ENCODE measurements at regions not wholly inside any gene's neighbourhood (a gene's known extent, or its start where the extent isn't known, plus 50 kb on each side); places are given as distances from the start of the nearest gene placed in this dataset.

DNA sequence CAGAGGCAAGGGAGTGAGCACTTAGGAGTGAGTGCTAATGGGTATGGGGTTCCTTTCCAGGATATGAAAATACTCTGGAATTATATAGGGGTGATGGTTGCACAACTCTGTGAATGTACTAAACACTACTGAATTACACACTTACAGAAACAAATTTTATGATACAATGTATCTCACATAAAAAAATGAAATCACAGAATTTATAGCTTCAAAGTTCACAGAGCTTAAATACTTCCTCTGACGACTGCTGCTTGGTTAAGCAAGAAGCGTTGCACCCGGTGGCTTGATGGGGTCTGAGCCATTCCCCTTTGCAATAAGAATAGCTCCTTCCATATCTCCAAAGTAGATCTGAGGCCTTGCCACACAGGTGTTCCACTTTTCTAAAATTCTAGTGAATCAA, 835.1 kb downstream of the TSN start:
- DNase-seq, result no peak

DNA sequence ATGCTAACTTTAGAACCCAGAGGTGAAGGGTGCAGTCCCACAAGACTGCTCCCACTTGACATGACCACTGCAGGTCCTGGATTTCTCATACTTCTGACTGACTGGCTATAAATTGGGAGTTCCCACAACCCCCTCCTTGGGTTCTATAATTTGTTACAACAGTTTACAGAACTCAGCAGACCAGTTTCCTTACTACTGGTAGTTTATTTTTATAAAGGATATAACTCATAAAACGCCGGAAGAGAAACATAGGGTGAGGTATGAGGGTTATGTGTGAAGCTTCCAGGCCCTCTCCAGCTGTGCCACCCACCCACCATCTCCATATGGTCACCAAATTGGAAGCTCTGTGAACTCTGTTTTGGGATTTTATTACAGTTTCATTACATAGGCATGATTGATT, 839.6 kb downstream of the TSN start:
- DNase-seq, result no peak

DNA sequence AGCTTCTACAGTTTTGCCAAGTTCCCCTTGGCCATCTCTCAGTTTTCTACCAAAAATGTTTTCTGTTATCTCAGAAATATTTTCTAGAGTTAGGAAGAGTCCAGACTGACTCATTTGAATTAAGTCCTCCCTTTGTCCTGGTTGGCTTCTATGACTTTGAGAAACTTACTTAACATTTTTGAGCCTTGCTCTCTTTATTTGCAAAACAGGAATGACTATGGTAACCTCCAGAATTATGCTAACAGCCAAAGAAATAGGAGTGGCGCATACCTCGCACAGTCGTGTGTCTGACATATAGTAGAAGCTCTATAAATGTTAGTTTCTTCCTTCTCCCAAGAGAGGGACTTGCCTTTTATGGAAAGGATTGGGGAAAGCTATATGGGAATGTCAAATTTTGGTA, 841.1 kb downstream of the TSN start:
- DNase-seq, result no peak

DNA sequence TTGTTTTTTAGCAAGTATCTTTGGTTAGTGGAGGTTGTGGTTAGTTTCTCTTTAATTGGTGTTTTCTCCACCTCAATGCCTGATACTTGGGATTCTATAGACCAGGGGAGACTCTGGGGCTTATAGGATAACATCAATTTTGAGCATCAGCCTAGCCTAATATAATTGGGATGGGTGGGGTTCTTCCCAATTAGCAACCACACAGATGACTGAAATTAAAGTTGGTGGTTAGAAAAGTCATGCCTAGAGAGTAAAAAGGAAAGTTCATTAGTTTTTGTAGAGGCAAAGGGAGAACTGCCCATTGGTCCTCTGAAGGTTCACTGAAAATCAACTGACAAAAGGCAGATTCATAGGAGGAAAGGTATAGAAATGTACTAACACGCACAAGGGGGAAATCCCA, 843.3 kb downstream of the TSN start:
- no peak for DNase-seq

DNA sequence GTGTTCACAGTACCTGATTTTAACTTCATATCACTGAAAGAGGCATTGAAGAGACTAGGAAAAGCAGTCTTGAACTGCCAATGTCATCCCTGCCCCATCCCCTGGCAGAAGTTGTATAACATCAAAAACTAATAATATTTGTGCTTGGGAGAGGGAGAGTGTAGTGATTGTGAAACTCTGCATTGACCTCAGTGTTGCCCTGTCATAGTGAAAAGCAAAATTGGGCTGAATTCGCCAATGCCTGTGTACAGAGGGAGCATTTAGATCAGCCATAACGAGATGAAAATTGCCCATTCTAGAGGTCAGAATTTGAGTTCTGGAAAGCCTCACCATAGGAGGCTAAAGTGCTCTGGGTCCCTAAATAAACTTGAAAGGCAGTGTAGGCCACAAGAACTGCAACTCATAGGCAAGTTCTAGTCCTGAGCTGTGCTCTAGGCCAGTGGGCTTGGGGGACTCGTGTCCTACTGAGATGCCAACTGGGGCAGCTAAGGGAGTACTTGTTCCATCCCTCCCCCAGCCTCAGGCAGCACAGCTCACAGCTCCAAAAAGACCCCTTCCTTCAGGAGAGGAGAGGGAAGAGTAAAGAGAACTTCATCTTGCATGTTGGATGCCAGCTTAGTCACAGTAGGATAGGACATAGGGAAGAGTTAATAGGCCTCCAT, 855.6 kb downstream of the TSN start:
- DNase-seq, result no peak

DNA sequence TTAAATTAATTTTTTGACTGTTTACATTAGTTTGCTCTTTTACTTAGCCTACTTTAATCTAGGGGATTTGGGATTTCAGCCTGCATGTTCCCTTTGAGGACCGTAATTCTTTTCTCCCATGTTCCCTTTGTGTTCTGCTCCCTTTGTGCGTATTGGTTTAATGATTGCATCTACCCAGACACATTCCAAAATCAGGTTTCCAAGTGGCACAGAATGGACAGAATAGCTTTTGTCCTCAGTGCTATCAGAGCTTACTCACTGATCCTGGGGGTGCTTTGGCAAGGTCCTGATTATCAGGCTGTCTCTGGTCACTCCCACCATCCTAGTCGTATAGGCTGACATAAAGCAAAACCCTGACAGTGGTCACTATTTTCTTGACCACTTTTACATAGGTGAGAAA, 867.5 kb downstream of the TSN start:
- no peak for DNase-seq

DNA sequence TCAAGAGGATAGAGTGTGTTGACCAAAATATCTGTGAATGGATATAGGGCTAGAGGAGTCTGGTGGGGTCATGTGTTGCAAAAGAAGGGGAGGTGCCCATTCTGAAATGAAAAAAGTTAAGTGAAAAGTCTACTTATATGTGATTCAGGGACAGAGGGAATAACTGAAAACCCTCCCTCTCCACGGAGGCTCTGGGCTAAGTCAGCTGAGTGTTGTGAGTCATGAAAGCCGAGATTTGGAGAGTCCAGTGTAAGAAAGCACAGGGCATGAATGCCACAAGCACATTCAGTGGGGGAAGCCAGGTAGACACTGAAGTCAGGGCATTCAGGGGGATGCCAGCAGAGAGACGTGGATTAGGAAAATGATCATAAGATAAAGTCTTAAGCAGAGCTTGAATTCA, 871.9 kb downstream of the TSN start:
- DNase-seq, result no peak

DNA sequence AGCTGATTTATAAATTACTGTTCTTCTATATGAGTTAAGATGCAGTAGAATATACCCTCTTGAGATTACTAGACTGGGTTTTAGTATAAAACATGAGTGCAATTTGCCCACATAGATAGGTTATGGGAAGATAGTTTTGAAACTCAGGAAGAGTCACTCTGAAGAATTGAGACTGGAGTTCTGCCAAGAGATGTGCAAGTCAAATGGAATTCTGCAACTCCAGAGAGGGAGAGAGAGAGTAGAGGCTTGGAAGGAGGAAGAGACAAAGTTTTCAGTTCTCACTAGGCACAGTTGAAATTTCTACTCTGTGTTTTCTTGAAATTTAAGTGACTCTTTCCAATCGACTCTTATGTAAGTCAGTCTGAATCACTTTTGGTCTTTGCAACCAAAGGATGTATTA, 878.8 kb downstream of the TSN start:
- DNase-seq, result no peak

DNA sequence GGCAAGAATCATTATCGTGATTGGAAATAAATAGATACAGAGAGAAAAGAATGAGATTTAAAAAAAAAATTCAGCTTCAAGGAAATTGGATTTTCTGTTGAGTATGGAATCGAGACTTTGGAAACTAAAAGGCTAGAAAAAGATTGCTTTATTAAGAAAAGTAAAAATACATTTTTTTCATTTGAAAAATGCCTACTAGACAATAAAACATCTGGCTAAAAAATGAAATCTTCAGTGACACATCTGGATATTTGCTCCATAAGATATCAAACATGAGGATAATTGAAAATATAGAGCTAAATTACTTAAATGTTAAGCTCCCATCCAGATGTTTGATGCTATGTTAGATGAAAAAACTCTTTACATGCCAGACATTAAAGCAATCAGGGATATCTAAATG, 879.5 kb downstream of the TSN start:
- DNase-seq, result no peak

DNA sequence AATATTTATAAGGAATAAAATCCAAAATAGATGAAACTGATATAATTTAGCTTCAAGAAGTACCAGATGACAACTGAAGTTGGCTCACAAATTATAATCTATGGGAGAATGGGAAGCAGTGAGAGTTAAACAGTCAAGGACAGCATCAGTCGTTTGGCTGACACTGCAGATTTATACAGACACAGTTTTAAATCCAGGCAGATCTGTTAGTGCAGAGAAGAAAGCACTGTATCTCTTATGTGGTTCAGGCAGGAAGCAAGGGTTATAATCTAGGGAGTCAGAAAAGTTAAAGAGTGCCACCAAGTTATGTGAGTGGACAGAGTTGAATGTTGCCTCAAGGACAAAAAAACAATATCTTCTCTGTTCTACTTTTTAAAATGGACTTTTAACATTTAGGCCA, 880.2 kb downstream of the TSN start:
- DNase-seq, result no peak

DNA sequence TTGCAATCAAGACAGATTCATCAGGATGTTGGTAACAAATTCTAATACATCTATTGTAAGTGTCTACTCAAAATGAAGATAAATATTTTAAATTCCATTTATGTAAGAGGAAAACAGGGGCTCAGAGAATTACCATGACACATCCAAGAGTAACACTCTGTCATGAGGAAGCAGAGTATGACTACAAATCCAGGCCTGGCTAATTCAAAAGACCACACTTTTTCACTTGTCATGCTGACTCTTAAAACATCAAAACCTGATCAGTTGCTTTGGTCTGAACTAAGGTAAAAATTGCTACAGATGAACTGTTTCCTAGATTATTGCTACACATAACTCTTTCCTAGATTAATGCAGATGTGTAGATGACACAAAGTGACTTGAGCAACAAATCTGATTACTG, 880.6 kb downstream of the TSN start:
- DNase-seq, result no peak

DNA sequence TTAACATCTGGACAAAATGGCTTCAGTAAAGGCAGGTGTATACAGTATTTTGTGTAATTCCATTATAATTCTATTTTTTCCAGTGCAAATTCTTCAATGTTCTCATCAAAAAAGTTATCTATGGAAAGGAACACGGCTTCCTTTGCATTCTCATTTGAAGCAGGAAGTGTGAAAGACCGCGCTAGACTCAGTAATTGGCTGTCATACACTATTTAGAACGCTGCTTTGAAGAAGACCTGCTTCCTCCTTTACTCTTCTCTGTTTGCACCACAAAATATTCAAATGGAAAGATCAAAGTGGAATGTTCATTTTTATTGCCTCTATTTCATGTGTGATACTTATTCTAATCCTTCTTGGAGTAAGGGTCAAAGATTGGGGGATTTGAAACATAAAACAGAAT, 883.7 kb downstream of the TSN start:
- no peak for DNase-seq

DNA sequence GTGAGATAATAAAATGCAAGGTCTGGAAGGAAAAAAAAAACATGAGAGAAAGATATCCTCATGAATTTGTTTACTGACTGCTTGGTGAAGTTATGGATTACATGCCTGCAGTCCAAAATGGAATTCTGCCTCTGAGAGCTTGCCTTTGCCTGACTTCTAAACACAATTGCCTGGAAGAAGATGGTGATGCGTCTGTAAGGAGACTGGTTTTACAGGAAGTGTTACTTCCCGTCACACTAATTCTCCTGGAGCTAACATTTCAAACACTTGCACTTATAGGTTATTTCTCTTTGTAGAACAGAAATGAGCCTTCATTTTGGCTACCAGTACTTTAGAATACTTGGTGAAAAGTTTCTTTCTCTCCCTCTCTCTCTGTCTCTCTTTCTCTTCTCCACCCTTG, 884.3 kb downstream of the TSN start:
- no peak for DNase-seq

DNA sequence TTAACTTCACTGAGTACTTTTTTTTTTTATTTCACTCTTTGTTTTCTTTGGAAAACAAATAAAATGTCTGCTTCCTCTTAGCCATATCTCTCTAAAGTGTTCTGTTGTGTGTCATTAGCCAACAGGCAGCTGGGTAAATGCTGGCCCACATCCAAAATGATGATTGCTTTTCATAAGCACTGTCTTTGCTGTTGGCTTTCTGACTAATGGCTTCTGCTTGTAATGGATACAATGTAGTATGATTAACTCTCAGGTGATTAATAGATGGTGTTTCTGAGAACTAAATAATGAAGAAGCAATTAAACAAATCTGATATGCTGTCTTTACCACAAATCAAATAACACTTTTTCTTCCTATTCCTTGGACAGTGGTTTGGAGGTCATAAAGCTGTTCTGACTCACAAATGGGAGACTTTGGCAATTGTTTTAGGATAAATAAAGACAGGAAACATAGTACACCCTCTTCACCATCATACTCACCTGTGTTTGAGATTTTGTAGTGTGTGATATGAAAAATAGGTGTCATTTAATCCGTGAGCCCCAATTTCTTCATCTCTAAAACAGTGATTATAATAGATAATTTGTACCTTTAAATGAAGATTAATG, 888.4 kb downstream of the TSN start:
- DNase-seq, result no peak

DNA sequence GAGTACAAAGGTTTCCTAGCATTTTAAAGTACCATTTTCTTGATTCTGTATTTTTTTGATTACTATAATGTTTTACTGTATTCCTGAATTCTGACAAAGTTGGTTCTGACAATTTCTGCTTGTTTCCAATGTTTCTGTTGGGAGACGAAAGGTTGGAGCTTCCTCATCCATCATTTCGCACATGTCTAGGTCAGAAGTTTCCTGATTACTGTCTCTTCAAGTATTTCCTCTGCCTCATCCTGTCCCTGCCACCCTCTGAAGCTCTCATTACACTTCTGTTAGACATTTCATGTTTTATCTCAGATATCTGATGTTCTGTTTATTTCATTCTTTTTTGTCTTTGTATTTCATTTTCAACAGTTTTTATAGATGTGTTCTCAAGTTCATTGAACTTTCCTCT, 895.8 kb downstream of the TSN start:
- no peak for DNase-seq

DNA sequence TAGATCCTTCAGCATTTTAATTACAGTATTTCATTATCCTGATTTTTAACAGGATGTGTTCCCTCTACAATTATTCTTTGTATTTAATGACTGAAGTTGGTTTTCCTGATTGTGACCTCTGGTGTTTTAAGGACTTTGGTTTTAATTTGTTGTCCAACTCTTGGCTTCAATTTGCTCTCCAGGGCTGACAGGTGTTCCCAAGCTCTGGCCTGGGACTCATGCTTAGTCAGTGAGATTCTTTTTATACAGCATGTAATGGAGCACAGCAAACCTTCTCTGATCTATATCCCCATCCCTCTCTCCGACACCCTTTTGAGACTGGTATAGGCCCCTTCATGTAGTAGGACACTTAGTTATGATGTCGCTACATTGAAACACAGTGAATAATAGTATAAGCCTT, 896.3 kb downstream of the TSN start:
- DNase-seq, result no peak

DNA sequence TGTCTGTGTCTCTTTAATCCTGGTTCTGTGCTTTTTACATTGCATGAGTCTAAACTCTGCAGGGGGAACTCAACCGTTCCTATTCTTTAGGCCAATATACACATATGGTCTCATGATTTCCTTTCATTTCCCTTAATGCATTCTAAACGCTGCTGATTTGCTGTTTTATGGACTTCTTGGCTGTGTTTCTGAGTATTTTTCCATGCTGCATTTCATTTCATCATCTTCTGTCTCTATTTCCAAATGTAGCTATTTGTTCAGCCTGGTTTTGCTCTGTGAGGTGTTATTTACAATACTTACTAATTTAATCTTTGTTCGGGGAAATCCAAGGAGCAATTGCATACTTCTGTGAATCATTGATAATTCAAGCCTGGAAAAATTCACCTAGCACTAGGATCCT, 897.2 kb downstream of the TSN start:
- DNase-seq, result no peak

DNA sequence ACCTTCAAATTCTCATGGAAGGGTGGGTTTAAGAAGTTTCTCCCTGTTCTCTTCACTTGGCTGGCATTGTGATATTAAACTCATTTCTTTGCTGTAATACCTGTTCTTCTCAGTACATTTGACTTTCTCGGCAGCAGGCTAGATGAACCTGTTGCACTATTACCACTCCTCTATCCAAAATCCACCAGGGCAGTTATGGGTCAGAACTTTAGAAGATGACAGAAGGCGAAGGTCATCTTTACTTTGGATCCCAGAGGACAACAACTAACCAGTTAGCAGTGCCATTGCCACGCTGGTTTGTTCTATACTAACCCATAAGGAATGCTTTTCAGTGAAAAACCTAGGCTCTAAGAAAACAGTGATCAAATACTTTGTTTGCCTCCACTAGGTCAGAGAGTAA, 901.0 kb downstream of the TSN start:
- DNase-seq, result no peak

DNA sequence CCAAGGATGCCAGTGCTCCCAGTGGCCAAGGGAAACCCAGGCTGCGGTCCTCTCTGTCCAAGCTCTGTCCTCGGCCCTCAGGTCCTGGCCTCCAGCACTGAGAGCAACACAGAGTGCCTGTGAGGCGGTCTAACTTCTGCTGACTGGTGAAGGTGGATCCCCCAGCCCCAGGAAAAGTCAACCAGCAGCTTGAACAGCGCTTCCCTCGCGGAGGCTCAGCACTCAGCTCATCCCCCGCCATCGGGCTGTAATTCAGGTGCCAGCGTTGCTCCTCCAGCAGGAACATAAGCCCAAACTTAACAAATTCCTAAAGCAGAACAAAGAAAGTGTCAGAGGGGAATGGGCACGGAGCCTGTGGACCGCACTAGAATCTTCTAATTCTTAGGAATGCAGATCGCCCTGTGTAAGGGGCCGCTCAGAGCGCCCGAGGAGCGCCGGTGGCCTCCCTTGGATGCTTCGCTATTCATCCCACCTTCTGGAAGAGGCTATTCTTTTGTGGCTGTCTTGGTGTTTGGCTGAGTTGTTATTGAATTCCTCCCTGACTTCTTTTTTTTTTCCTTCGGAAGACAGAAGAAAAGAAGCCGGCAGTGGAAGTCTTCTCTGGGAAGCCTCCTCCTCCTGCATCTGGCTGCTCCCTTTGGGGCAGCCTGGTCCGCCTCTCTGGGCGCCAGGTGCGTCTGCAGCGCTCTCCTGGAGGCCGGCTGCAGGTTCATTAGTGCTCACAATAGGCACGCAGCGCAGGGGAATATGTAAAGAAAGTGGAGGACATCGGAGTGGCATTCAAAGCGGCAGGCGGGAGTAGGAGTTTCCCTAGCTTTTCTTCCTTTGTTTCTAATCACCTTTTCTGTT, 905.6 kb downstream of the TSN start:
- no peak for DNase-seq

DNA sequence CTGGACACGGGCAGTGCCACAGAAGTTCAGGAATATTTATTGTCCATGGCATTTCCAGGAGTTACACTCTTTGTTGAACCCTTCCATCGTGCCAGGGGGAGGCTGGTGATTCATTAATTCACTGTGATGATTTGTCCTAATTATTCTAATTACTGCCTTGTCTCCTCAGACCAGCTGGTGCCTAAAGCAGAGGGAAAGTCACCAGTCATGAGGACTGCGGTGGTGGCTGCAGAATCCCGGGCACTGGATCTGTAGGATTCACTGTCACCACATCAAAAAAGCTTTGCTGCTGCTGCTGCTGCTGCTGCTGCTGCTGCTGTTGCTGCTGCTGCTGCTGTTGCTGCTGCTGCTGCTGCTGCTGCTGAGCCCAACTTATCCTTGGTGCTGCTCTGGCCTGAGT, 908.2 kb downstream of the TSN start:
- no peak for DNase-seq

DNA sequence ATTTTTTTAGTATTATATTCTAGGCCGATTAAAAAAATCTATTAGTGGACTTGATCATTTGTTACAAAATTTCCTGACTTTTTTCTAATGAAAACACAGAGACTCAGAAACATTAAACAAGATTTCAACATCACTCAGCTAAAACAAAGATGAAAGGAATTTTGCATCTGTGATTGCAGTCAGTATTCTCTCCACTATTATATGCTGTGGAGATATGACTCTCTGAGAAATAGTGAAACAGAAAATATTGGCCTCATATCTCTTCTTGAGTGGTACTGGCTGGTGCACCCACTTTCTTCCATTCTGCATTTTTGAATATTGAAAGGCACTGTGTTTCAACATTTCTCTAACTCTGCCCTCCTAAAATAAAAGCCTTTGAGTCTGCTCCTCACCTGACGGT, 914.2 kb downstream of the TSN start:
- DNase-seq, result no peak

DNA sequence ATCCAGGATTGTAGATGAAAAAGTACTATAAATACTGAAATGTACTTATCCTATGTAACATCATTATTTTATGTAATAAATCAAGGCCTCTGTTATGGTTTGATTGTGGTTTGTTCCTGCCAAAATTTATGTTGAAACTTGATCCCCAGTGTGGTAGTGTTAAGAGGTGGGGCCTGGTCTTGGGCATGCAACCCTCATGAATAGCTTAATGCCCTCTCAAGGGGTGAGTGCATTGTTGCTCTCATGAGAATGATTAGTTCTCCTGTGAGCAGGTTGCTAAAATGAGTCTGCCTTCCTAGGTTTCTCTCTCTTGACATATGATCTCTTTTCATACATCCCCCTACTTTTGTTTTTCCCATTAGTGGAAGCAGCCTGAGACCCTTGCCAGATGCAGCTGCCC, 915.4 kb downstream of the TSN start:
- DNase-seq, result no peak

DNA sequence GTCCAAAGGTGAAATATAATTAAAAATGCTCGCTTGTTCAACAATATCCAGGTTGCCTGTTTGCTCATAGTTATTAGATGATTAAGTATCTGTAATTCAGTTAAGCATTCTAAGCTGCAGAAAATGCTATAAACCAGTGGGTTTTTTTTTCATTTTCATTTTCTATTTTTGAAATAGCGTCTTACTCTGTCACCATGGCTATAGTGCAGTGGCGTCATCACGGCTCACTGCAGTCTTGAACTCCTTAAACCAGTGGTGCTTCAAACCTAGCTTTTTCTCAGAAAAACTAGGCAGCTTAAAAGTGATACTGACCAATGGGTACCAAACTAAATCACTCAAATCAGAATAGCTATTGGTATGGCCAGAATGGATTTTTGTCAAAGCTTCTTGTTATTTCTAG, 925.2 kb downstream of the TSN start:
- DNase-seq, result no peak

DNA sequence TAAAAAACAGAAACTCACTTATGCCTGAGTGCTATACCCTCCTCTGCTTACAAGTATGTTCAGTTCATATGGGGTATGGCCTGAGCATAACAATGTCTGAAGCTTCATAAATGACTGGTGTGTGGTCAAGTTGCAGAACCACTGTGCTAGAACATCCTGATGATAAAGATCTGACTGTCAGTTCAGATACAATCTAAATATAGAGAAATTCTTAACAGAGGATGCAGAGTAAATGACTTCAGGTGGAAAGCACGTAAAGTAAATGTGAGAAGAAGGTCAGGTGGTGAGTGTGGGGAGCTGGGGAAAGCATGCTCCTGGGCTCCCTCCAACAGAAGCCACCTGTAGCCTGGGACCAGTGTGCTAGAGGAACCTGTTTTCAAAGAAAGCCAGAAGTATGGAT, 926.2 kb downstream of the TSN start:
- DNase-seq, result no peak

DNA sequence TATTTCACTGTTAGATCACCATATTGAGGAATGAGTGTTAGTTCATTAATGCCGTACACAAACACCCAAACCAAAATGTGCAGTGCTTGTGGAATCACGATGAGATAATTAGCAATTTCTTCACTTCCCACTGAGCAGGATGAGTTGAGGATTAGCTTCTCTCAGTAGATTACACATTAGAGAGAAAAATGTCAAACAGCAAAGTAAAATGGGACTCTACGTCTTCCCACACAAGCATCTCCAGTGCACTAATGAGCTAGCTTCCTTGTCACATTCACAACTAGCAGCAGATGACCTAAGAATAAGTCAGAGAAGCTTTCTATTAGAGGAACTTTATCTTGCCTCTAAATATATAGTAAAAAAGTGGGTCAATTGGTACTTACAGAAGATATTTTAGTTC, 926.9 kb downstream of the TSN start:
- DNase-seq, result no peak

All from GF-D8 (cell line).